Peyer's patch (tissue), 4 donors: ENCODE measurements at regions not wholly inside any gene's neighbourhood (a gene's known extent, or its start where the extent isn't known, plus 50 kb on each side); places are given as distances from the start of the nearest gene placed in this dataset.

ENCODE experiments used
- DNase-seq, 3 donors: peaks; one replicate each; pipeline ENCODE4 v3.0.0-alpha.2; 2017 to 2019
- H3K27ac ChIP-seq, 4 donors: fragments of 200-600 bp; sonication (generic); one replicate each; pipeline ENCODE4 v1.5.1; 2016 to 2019
- H3K27me3 ChIP-seq, 2 donors: fragments of 200-600 bp; sonication (generic); one replicate each; pipeline ENCODE4 v1.5.1; 2019
- H3K36me3 ChIP-seq, 3 donors: fragments of 200-600 bp; sonication (generic); one replicate each; pipeline ENCODE4 v1.5.1; 2016 to 2019
- H3K4me1 ChIP-seq, 4 donors: fragments of 200-600 bp; sonication (generic); one replicate each; pipeline ENCODE4 v1.5.1; 2016 to 2019
- H3K4me3 ChIP-seq, 4 donors: fragments of 200-600 bp; sonication (generic); 1 replicate in 3 of 4; 2 replicates in 1 of 4; pipeline ENCODE4 v1.5.1; 2016 to 2019; ENCODE audit warnings: mild to moderate bottlenecking in 1 of 4
- H3K9me3 ChIP-seq, 4 donors: fragments of 200-600 bp; sonication (generic); one replicate each; pipeline ENCODE4 v1.5.1; 2016 to 2019; ENCODE audit warnings: mild to moderate bottlenecking in 1 of 4
- POLR2A ChIP-seq, 2 donors: fragments of 450-650 bp; IDR thresholded peaks; one replicate each; pipeline ENCODE4 v1.5.1; 2017; ENCODE audit warnings: antibody characterized with exemption in 2 of 2, mild to moderate bottlenecking in 2 of 2, moderate library complexity in 2 of 2
- TF ChIP-seq, protein P1 (sequence below), 6 experiments: fragments of 450-650 bp in 4 of 6; fragments of 200-600 bp in 2 of 6; sonication (generic) in 1 of 6; IDR thresholded peaks; one replicate each; pipeline ENCODE4 v1.5.1; 2017 to 2019; ENCODE audit warnings: antibody characterized with exemption in 6 of 6, mild to moderate bottlenecking in 3 of 6, moderate library complexity in 1 of 6

DNA sequence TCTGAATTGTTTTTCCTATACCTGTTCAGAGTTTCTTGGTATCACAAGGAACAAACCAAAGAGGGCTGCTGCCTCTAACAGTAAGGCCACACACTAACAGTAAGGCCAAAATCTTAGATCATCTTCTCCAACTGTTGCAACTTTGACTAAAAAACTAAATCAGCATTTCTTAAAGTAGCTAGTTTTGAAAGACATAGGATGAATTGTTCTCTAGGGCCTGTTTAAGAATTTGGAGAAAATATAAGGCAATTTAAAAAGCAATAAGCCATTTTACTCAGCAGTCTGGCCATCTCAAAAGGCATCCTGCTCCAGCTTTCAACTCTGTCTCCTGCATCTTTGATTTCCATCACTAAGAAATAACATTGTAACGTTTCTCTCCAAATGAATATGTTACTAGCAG lies 105.0 kb upstream of the MON1B start:
- no peak overlapping the region for H3K27ac ChIP-seq
- H3K36me3 ChIP-seq, result no peaks in the 10 kb centered on the region
- H3K9me3 ChIP-seq, result no peaks in the 10 kb centered on the region
- no peaks in the 10 kb centered on the region for H3K4me1 ChIP-seq
- TF ChIP-seq, protein P1, sequence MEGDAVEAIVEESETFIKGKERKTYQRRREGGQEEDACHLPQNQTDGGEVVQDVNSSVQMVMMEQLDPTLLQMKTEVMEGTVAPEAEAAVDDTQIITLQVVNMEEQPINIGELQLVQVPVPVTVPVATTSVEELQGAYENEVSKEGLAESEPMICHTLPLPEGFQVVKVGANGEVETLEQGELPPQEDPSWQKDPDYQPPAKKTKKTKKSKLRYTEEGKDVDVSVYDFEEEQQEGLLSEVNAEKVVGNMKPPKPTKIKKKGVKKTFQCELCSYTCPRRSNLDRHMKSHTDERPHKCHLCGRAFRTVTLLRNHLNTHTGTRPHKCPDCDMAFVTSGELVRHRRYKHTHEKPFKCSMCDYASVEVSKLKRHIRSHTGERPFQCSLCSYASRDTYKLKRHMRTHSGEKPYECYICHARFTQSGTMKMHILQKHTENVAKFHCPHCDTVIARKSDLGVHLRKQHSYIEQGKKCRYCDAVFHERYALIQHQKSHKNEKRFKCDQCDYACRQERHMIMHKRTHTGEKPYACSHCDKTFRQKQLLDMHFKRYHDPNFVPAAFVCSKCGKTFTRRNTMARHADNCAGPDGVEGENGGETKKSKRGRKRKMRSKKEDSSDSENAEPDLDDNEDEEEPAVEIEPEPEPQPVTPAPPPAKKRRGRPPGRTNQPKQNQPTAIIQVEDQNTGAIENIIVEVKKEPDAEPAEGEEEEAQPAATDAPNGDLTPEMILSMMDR (IDR thresholded peaks at IDR 0.05), result no peak
- no peak for TF ChIP-seq POLR2A (IDR thresholded peaks at IDR 0.05)
- DNase-seq, result no peak
- no peaks in the 10 kb centered on the region for H3K27me3 ChIP-seq
- H3K4me3 ChIP-seq, result no peak overlapping the region

DNA sequence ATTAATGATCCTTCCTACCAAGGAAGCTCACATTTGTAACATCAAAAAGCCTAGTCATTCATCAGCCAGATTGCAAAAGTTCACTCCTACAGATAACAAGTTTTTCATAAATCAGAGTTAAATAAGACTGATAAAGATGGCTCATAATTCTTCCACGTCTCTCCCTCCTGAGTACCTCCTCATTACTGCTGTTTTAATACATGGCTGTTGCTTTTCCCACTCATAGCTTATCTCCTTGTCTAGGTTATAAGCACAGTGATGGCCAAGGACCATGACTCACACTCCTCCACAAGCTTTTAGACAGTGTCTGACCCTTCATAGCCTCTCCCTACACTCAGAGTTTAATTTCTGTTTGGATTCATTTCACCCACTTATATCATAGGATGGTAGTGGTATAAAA lies 100.9 kb upstream of the MON1B start:
- Histone ChIP-seq H3K36me3 (no peaks in the 10 kb centered on the region), H3K9me3 (no peaks in the 10 kb centered on the region), H3K27ac (no peak overlapping the region), H3K27me3 (no peaks in the 10 kb centered on the region), H3K4me3 (no peak overlapping the region), H3K4me1 (no peaks in the 10 kb centered on the region)
- TF ChIP-seq, protein P1 (IDR thresholded peaks at IDR 0.05), result no peak
- TF ChIP-seq POLR2A (IDR thresholded peaks at IDR 0.05), result no peak
- no peak for DNase-seq

DNA sequence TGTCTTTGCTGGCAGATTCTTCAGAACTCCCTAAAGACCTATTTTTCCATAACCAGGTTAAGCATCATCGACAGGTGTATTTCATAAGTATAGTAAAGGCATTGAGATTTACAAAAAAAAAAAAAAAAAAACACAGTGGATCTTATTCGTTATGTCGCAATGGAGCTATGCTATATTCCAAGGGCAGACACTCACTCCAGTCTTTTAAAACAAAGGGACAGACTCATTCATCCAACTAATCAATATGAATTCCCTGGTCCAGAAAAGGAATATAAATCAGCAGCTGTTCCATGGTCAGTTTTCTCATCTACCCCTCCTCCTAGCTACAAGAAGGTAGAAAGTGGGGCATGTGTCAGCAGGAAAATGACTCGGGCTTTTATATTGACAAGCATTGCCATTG lies 97.7 kb upstream of the MON1B start:
- Histone ChIP-seq H3K4me1 (no peaks in the 10 kb centered on the region), H3K27ac (no peak overlapping the region), H3K27me3 (no peaks in the 10 kb centered on the region), H3K4me3 (no peak overlapping the region), H3K9me3 (no peaks in the 10 kb centered on the region), H3K36me3 (no peaks in the 10 kb centered on the region)
- no peak for TF ChIP-seq POLR2A (IDR thresholded peaks at IDR 0.05)
- TF ChIP-seq, protein P1 (IDR thresholded peaks at IDR 0.05), result no peak
- DNase-seq, result no peak

DNA sequence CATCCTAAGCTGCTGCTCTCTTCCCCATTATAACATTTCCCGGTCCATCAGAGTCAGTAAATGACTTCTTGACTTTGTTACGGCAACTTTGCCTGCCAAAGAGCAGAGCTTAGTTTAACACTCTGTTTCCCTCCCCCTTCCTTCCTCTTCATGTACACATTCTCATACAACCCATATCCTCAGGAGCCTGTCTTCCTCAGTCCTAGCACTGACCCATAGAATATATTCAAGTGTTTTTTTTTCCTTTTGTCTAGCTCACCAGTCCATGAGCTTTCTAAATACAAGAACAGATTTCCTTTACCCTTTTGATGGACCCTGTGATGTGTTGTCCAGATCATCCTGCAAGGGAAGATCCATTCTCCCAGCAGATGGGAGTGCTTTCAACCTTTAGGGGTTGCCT lies 97.0 kb upstream of the MON1B start:
- Histone ChIP-seq H3K27me3 (no peaks in the 10 kb centered on the region), H3K36me3 (no peaks in the 10 kb centered on the region), H3K4me1 (no peaks in the 10 kb centered on the region), H3K4me3 (no peak overlapping the region), H3K27ac (no peak overlapping the region), H3K9me3 (no peaks in the 10 kb centered on the region)
- DNase-seq, result no peak
- TF ChIP-seq POLR2A (IDR thresholded peaks at IDR 0.05), result no peak

DNA sequence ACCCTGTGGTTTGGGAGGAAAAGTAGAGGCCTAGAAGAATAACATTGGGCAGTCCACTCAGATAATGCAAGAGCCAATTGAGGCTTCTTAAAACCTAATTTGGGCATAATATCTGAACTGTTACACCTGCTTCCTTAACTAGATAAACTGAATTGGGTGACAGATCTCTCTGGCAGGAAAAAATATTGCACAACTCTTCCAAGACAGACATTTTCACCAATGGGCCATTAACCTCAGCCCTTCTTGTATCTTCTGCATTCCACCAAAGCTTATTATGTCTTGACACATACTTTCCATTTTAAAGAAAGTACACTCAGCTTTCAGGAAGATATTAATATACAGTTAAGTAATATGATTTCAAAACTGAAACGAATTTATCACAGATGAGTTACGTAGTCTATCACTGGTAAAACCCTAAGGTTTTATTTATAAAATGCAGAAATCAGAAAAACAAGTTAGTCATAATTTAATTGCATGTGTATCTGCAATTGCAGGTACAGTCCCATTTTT lies 79.9 kb upstream of the MON1B start:
- H3K27ac ChIP-seq, result no peak overlapping the region
- no peaks in the 10 kb centered on the region for H3K9me3 ChIP-seq

DNA sequence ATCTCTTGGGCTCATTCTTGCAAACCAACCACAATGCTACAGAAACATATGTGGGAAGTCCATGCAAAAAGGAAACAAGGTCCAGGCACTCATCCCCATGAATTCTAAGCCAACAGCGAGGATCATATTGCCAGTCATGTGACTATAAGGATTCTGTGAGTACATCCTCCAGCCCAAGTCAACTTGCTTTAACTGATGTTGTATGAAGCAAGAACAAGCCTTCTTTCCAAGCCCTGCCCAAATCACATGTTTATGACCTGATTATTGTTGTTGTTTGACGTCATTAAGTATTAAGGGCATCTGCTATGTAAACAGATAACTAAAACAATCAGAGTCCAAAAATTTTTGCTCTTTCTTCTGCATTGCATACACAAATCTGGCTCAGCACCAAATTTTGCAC lies 78.2 kb upstream of the MON1B start:
- no peaks in the 10 kb centered on the region for H3K27me3 ChIP-seq
- no peak for DNase-seq
- no peaks in the 10 kb centered on the region for H3K4me1 ChIP-seq
- TF ChIP-seq, protein P1 (IDR thresholded peaks at IDR 0.05), result no peak
- no peak for TF ChIP-seq POLR2A (IDR thresholded peaks at IDR 0.05)
- H3K9me3 ChIP-seq, result no peaks in the 10 kb centered on the region
- no peaks in the 10 kb centered on the region for H3K36me3 ChIP-seq
- no peak overlapping the region for H3K27ac ChIP-seq
- no peak overlapping the region for H3K4me3 ChIP-seq

More for the DNA sequence above, 79.9 kb upstream of the MON1B start:
- Histone ChIP-seq H3K4me1 (no peaks in the 10 kb centered on the region), H3K4me3 (no peak overlapping the region), H3K27me3 (no peaks in the 10 kb centered on the region), H3K36me3 (no peaks in the 10 kb centered on the region)
- DNase-seq, result no peak
- TF ChIP-seq POLR2A (IDR thresholded peaks at IDR 0.05), result no peak
- TF ChIP-seq, protein P1 (IDR thresholded peaks at IDR 0.05), result no peak
